DOHH2 (cell line): ENCODE measurements at regions not wholly inside any gene's neighbourhood (a gene's known extent, or its start where the extent isn't known, plus 50 kb on each side); places are given as distances from the start of the nearest gene placed in this dataset.

Experiments
- H3F3A ChIP-seq: fragments of 200-600 bp; sonication (generic), shearing (Covaris generic); 2 replicates; pipeline ENCODE4 v1.6.0; 2016; ENCODE audit warnings: antibody characterized with exemption, mild to moderate bottlenecking; ENCODE audit not compliant: control insufficient read depth, insufficient read depth
- H3K27ac ChIP-seq: fragments of 200-600 bp; sonication (generic); 2 replicates; pipeline ENCODE4 v1.5.1; 2014; ENCODE audit warnings: low read depth, mild to moderate bottlenecking, low read length, moderate library complexity
- H3K27me3 ChIP-seq: fragments of 200-600 bp; sonication (generic); 2 replicates; pipeline ENCODE4 v1.6.1; 2014; ENCODE audit warnings: mild to moderate bottlenecking, low read length, mixed read lengths; ENCODE audit not compliant: control insufficient read depth
- H3K36me3 ChIP-seq: fragments of 200-600 bp; sonication (generic); 2 replicates; pipeline ENCODE4 v1.6.1; 2014; ENCODE audit warnings: mild to moderate bottlenecking, low read length, moderate library complexity, mixed read lengths; ENCODE audit not compliant: control insufficient read depth
- H3K4me1 ChIP-seq: fragments of 200-600 bp; sonication (generic); 2 replicates; pipeline ENCODE4 v1.6.1; 2014; ENCODE audit warnings: mild to moderate bottlenecking, low read length, mixed read lengths; ENCODE audit not compliant: control insufficient read depth
- H3K4me2 ChIP-seq: fragments of 200-600 bp; sonication (generic); 2 replicates; pipeline ENCODE4 v1.6.0; 2014; ENCODE audit warnings: mild to moderate bottlenecking, low read length, moderate library complexity
- H3K4me3 ChIP-seq: fragments of 200-600 bp; sonication (generic); 2 replicates; pipeline ENCODE4 v1.5.1; 2014; ENCODE audit warnings: mild to moderate bottlenecking, low read length, mixed read lengths
- H3K79me2 ChIP-seq: fragments of 200-600 bp; sonication (generic); 2 replicates; pipeline ENCODE4 v1.6.1; 2014; ENCODE audit warnings: mild to moderate bottlenecking, low read length, mixed read lengths; ENCODE audit not compliant: control insufficient read depth
- H3K9me2 ChIP-seq: fragments of 200-600 bp; sonication (generic); replicated peaks from 2 replicates; pipeline ENCODE4 v1.6.1; 2014; ENCODE audit warnings: mild to moderate bottlenecking, low read length, mixed read lengths; ENCODE audit not compliant: control insufficient read depth
- H3K9me3 ChIP-seq: fragments of 200-600 bp; sonication (generic); 2 replicates; pipeline ENCODE4 v1.6.1; 2014; ENCODE audit warnings: antibody characterized with exemption, low read length, mixed read lengths; ENCODE audit not compliant: control insufficient read depth, insufficient read depth
- H4K20me1 ChIP-seq: fragments of 200-600 bp; sonication (generic); 2 replicates; pipeline ENCODE4 v1.6.0; 2014; ENCODE audit warnings: low read depth, mild to moderate bottlenecking, antibody characterized with exemption, low read length, moderate library complexity; ENCODE audit not compliant: control insufficient read depth, insufficient read depth
- CTCF ChIP-seq: fragments of 200-600 bp; sonication (generic); IDR thresholded peaks from one replicate; pipeline ENCODE4 v1.5.1; 2014; ENCODE audit warnings: antibody characterized with exemption, mild to moderate bottlenecking, low read depth, low read length; ENCODE audit not compliant: poor library complexity, severe bottlenecking
- EZH2phosphoT487 ChIP-seq: fragments of 200-600 bp; sonication (generic); IDR thresholded peaks from 2 replicates; pipeline ENCODE4 v1.6.1; 2017; ENCODE audit warnings: borderline replicate concordance, mild to moderate bottlenecking, antibody characterized with exemption, low read length, moderate library complexity, mixed read lengths

- Histone ChIP-seq H3K36me3 (no peaks in the 10 kb centered on the region), H3K9me2 (no peaks in the 10 kb centered on the region), H3K4me3 (no peak overlapping the region), H3K27ac (no peak overlapping the region), H3F3A (no peaks in the 10 kb centered on the region), H3K27me3 (no peaks in the 10 kb centered on the region), H3K79me2 (no peaks in the 10 kb centered on the region), H3K4me1 (peaks cover 16% of the 10 kb centered on the region), H3K4me2 (no peak overlapping the region), H4K20me1 (no peaks in the 10 kb centered on the region), H3K9me3 (no peaks in the 10 kb centered on the region)
- no peak for TF ChIP-seq CTCF
- TF ChIP-seq EZH2phosphoT487, result no peak
Observed at GRCh38 chr5:60490597-60491166, 209.3 kb downstream of the DEPDC1B start.

GRCh38 chr5:60489856-60490255 lies 210.1 kb downstream of the DEPDC1B start:
- H3K9me2 ChIP-seq, result no peaks in the 10 kb centered on the region
- TF ChIP-seq CTCF (no peak), EZH2phosphoT487 (no peak)
- no peaks in the 10 kb centered on the region for H3K79me2 ChIP-seq
- H3K36me3 ChIP-seq, result no peaks in the 10 kb centered on the region
- no peaks in the 10 kb centered on the region for H3K27me3 ChIP-seq
- no peak overlapping the region for H3K4me3 ChIP-seq
- H3K27ac ChIP-seq, result no peak overlapping the region
- no peaks in the 10 kb centered on the region for H3K9me3 ChIP-seq
- H4K20me1 ChIP-seq, result no peaks in the 10 kb centered on the region
- H3F3A ChIP-seq, result no peaks in the 10 kb centered on the region
- H3K4me2 ChIP-seq, result no peak overlapping the region
- peaks cover 12% of the 10 kb centered on the region for H3K4me1 ChIP-seq

DNA sequence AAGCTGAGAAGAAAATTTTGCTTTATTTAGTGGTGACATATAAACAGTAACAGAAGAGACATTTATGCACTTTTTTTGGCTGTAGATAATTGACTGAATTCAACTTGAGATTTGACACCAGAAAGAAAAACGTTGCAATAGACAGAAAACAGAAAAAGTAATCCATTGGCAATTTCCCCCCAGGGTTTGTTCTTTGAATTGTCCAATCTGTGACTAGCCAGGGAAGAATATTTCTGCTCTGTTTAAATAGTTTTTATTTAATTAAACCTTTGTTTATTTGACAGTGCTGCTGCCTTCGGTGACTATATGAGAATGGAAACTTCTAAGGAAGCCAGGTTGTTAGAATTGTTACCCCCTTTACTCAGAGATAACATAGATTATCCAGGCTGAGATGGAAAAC lies 210.6 kb downstream of the DEPDC1B start:
- Histone ChIP-seq H3K9me2 (no peaks in the 10 kb centered on the region), H3K9me3 (no peaks in the 10 kb centered on the region), H4K20me1 (no peaks in the 10 kb centered on the region), H3K4me3 (no peak overlapping the region), H3K36me3 (no peaks in the 10 kb centered on the region), H3K27me3 (no peaks in the 10 kb centered on the region), H3F3A (no peaks in the 10 kb centered on the region), H3K27ac (no peak overlapping the region), H3K4me1 (peaks cover 7% of the 10 kb centered on the region), H3K4me2 (no peak overlapping the region), H3K79me2 (no peaks in the 10 kb centered on the region)
- no peak for TF ChIP-seq EZH2phosphoT487
- no peak for TF ChIP-seq CTCF
